ENCODE measurements at regions not wholly inside any gene's neighbourhood (a gene's known extent, or its start where the extent isn't known, plus 50 kb on each side); places are given as distances from the start of the nearest gene placed in this dataset.

DNA sequence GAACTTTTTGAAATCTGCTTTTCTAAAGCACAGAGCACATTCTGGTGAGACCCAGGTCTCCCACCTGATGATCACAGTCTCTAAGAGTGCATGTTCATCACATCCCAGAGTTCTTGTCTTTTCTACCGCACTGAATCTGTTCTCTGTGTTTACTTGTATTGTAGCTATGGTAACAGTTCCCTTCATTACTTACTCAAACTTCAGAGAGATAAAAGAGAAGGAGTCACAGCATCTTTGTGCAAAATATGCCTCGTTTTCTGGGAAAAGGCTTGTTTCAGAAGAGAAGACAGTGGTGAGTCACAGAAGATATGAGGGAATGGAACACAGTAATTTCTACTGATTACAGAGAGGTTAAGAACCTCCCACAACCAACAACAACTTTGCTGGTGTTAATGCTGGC, 580.6 kb downstream of the PLA2G4A start:
- no peak for TF ChIP-seq ZFP3 (CRISPR knock-in tag; IDR thresholded peaks at IDR 0.05)
- no peak for TF ChIP-seq OSR1 (CRISPR knock-in tag; IDR thresholded peaks at IDR 0.05)
- TF ChIP-seq, protein P1, sequence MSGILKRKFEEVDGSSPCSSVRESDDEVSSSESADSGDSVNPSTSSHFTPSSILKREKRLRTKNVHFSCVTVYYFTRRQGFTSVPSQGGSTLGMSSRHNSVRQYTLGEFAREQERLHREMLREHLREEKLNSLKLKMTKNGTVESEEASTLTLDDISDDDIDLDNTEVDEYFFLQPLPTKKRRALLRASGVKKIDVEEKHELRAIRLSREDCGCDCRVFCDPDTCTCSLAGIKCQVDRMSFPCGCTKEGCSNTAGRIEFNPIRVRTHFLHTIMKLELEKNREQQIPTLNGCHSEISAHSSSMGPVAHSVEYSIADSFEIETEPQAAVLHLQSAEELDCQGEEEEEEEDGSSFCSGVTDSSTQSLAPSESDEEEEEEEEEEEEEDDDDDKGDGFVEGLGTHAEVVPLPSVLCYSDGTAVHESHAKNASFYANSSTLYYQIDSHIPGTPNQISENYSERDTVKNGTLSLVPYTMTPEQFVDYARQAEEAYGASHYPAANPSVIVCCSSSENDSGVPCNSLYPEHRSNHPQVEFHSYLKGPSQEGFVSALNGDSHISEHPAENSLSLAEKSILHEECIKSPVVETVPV (CRISPR knock-in tag; IDR thresholded peaks at IDR 0.05) = no peak
- TF ChIP-seq, protein P2, sequence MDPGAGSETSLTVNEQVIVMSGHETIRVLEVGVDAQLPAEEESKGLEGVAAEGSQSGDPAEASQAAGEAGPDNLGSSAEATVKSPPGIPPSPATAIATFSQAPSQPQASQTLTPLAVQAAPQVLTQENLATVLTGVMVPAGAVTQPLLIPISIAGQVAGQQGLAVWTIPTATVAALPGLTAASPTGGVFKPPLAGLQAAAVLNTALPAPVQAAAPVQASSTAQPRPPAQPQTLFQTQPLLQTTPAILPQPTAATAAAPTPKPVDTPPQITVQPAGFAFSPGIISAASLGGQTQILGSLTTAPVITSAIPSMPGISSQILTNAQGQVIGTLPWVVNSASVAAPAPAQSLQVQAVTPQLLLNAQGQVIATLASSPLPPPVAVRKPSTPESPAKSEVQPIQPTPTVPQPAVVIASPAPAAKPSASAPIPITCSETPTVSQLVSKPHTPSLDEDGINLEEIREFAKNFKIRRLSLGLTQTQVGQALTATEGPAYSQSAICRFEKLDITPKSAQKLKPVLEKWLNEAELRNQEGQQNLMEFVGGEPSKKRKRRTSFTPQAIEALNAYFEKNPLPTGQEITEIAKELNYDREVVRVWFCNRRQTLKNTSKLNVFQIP (CRISPR knock-in tag; IDR thresholded peaks at IDR 0.05; ENCODE audit: borderline replicate concordance, low read depth) = no peak
- no peak for TF ChIP-seq ZC3H10 (CRISPR knock-in tag; IDR thresholded peaks at IDR 0.05)
- no peak for TF ChIP-seq TOX (CRISPR knock-in tag; IDR thresholded peaks at IDR 0.05; ENCODE audit: borderline replicate concordance)
- ATAC-seq = peak; percentile 34; the same call in 1 of the 3 replicates

DNA sequence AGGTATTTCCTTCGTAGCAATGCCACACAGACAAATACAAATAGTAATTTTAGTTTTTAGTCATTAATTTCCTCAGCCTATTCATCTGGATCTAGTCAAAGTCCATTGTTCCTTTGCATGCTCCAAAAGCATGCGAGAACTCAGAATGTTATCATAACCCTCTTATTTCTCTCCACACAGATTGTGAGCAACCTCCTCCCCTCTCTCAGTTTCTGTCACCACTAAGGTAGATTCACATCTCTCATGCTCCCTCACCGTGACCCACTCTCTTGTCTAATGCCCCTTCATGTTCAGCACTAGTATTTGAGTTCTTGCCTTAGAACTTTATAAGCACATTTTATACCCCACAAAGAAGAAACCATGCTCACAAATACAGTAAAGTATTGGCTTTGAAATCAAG, 582.4 kb downstream of the PLA2G4A start:
- TF ChIP-seq ZC3H10 (CRISPR knock-in tag; IDR thresholded peaks at IDR 0.05) (no peak), ZFP30 (CRISPR knock-in tag; IDR thresholded peaks at IDR 0.05) (no peak), ZNF70 (CRISPR knock-in tag; IDR thresholded peaks at IDR 0.05) (no peak), RARB (CRISPR knock-in tag; IDR thresholded peaks at IDR 0.05) (no peak), ARNTL (CRISPR knock-in tag; IDR thresholded peaks at IDR 0.05; ENCODE audit: borderline replicate concordance, low read depth) (no peak), PPARA (CRISPR knock-in tag; IDR thresholded peaks at IDR 0.05; ENCODE audit: borderline replicate concordance) (no peak), ISL1 (CRISPR knock-in tag; IDR thresholded peaks at IDR 0.05) (no peak), ZNF8 (CRISPR knock-in tag; IDR thresholded peaks at IDR 0.05) (no peak)
- TF ChIP-seq, protein P2 (CRISPR knock-in tag; IDR thresholded peaks at IDR 0.05; ENCODE audit: borderline replicate concordance, low read depth) = no peak
- TF ChIP-seq, protein P3, sequence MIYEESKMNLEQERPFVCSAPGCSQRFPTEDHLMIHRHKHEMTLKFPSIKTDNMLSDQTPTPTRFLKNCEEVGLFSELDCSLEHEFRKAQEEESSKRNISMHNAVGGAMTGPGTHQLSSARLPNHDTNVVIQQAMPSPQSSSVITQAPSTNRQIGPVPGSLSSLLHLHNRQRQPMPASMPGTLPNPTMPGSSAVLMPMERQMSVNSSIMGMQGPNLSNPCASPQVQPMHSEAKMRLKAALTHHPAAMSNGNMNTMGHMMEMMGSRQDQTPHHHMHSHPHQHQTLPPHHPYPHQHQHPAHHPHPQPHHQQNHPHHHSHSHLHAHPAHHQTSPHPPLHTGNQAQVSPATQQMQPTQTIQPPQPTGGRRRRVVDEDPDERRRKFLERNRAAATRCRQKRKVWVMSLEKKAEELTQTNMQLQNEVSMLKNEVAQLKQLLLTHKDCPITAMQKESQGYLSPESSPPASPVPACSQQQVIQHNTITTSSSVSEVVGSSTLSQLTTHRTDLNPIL (CRISPR knock-in tag; IDR thresholded peaks at IDR 0.05; ENCODE audit: low read depth) = no peak
- ATAC-seq = no peak

DNA sequence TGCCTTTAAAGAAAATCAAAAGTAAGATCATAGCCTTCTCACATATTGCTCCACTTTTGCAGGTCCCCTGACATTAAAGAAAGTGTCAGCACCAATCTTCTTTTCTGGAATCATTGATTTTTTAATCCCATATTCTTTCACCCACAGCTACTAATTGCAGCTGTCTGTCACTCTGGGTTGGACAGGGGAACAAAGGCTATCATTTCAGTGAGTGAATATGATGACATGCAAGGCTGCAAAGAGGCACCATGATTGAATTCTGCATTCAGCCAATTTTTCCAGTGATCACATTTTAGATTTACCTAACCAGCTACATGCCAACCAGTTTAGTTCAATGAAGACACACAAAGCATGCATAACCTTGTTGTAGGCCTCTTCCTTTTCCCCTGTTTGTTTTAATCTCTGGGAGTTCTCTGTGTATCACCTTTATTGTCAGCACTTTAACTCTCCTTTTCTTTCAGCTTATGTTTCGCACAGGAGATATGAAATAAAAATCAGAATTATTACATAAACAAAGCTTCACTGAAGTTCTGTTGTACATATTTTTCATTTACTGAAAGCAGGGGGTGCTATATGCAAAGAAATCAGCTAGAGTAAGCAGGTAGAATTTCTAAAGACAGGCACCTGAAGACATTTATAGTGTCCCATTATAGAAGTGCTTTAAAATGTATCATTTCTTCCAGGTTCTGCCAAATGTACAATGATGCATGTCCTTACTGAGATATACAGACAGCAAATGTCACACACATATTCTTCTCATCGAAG, 584.8 kb downstream of the PLA2G4A start:
- TF ChIP-seq, protein P3 (CRISPR knock-in tag; IDR thresholded peaks at IDR 0.05; ENCODE audit: low read depth) = no peak
- peak; percentile 76 for ATAC-seq

DNA sequence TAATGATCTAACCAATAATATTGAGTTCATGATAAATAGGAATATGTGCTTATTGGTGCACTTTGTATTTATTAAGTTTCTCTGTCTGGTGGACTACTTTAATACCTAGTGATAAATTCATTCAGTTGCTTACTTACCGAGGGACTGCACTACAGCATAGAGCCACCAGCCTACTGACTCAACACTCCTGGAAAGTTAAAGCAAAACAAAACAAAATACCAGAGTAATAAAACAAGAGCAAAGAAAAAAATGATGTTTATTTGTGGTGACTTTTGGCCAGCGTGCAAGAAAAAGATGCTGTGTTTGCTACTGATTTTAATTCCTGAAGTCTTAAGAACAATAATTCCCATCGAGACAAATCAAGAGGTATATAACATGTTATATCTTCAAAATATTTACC, 586.3 kb downstream of the PLA2G4A start:
- TF ChIP-seq ZNF565 (CRISPR knock-in tag; conservative IDR thresholded peaks at IDR 0.05; ENCODE audit: low read depth) (no peak), PPARA (CRISPR knock-in tag; IDR thresholded peaks at IDR 0.05; ENCODE audit: borderline replicate concordance) (no peak), ZNF70 (CRISPR knock-in tag; IDR thresholded peaks at IDR 0.05) (no peak), ESRRG (CRISPR knock-in tag; IDR thresholded peaks at IDR 0.05) (no peak)
- TF ChIP-seq, protein P2 (CRISPR knock-in tag; IDR thresholded peaks at IDR 0.05; ENCODE audit: borderline replicate concordance, low read depth) = no peak
- no peak for ATAC-seq

Data from SK-N-SH treated with all-trans-retinoic acid at 6 μM for 48 hours (cell line).